ENCODE measurements at regions not wholly inside any gene's neighbourhood (a gene's known extent, or its start where the extent isn't known, plus 50 kb on each side); places are given as distances from the start of the nearest gene placed in this dataset.

- Histone ChIP-seq H3K27me3 (no peaks in the 10 kb centered on the region), H3K9me3 (peaks cover 0 to 6% (median 0%) of the 10 kb centered on the region in 12 donors), H3K4me1 (peaks cover 0 to 10% (median under 1%) of the 10 kb centered on the region in 12 donors), H3K36me3 (no peaks in the 10 kb centered on the region), H3K27ac (no peak overlapping the region), H3K4me3 (no peak overlapping the region)
- ATAC-seq (peak in 3 of 4 donors; percentile 37 to 53 (median 41)), DNase-seq (peak in 1 of 5 donors; percentile 18)
- WGBS, 4 donors = 73 to 81% (median 80%) methylated on average over 6 of the region's 6 CpGs
- intact Hi-C loops (cut with DNase I) = loop anchor here in 3 of 10 donors (10.0 kb wide), 2 partner anchors 438 to 622 kb away; partner anchors contain the start of gene CITED2 (in 2 of the 3)
- TF ChIP-seq CTCF (IDR thresholded peaks at IDR 0.05) = peak in 1 of 12 donors; percentile 8
- no peak for TF ChIP-seq POLR2A (IDR thresholded peaks at IDR 0.05)
These were observed 621.9 kb upstream of the CITED2 start for GRCh38 chr6:139996253-139996834.

DNA sequence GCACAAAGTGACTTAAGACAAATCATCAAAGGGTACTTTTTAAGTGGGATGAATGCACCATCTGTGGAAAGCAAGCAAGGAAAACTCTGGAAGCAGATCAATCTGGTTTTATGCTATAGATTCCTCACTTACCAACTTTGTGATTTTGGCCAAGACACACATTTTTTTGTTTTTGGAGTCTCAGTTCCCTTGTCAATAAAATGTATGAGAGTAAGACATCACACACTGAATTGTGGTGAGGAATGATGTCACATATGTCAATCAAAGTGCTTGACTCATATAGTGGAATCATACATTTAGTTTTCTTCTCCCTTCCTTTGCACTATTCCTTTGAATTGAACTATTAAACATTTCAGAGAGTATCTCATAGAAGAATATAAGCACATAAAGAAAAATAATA is 620.5 kb upstream of the CITED2 start:
- no peaks in the 10 kb centered on the region for H3K36me3 ChIP-seq
- no peak for TF ChIP-seq CTCF (IDR thresholded peaks at IDR 0.05)
- no peak for TF ChIP-seq POLR2A (IDR thresholded peaks at IDR 0.05)
- no peaks in the 10 kb centered on the region for H3K27me3 ChIP-seq
- H3K27ac ChIP-seq = no peak overlapping the region
- intact Hi-C loops (cut with DNase I) = loop anchor here in 3 of 10 donors (10.0 kb wide), 2 partner anchors 440 to 620 kb away; partner anchors contain the start of gene CITED2 (in 2 of the 3)
- H3K9me3 ChIP-seq = peaks cover 0 to 6% (median 0%) of the 10 kb centered on the region in 12 donors
- DNase-seq = no peak
- H3K4me1 ChIP-seq = peaks cover 0 to 16% (median 4%) of the 10 kb centered on the region in 12 donors
- ATAC-seq = no peak
- H3K4me3 ChIP-seq = no peak overlapping the region

DNA sequence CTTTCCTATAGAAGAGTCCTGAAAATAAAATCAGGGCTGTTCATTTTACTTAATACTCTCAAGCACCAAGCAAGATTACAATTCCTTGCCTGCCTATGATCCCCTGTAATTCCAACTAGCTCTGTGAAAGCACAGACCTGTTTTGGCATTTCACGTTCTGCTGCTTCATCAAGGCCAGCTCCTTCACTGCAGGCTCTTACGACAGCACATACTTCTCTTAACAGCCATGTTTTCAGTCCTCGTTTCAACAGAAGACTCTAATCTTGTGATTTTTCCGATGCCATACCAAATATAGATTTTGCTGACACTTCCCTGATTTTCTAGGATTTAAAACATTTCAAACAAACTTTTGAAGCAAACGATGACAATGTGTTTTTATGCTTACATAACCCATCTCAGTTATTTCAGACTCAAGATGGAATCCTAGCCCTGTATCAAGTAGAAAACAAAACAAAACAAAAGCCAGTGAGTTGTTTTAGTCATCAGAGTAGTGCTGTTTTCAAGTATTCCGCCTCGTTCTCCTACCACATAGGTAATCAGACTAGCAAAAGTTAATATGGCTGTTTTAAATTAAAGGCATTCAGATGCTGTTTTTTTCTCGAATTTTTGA is 616.5 kb upstream of the CITED2 start:
- Histone ChIP-seq H3K4me3 (no peak overlapping the region), H3K4me1 (peaks cover 0 to 16% (median 5%) of the 10 kb centered on the region in 12 donors), H3K27ac (peak overlapping the region in 8 of 12 donors; percentile 5 to 68 (median 36)), H3K27me3 (no peaks in the 10 kb centered on the region), H3K36me3 (no peaks in the 10 kb centered on the region), H3K9me3 (peaks cover 0 to 6% (median 0%) of the 10 kb centered on the region in 12 donors)
- intact Hi-C loops (cut with DNase I) = loop anchor here in 3 of 10 donors (10.0 kb wide), 2 partner anchors 444 to 616 kb away; partner anchors contain the start of gene CITED2 (in 2 of the 3)
- 46 to 52% (median 49%) methylated on average over 8 of the region's 8 CpGs for WGBS, 4 donors
- TF ChIP-seq CTCF (IDR thresholded peaks at IDR 0.05) (no peak), POLR2A (IDR thresholded peaks at IDR 0.05) (no peak)
- peak in 1 of 5 donors; percentile 25 for DNase-seq
- peak; percentile 55 to 75 (median 64) for ATAC-seq

- H3K4me1 ChIP-seq = peaks cover 0 to 16% (median 5%) of the 10 kb centered on the region in 12 donors
- TF ChIP-seq POLR2A (IDR thresholded peaks at IDR 0.05) (no peak), CTCF (IDR thresholded peaks at IDR 0.05) (no peak)
- peaks cover 0 to 6% (median 0%) of the 10 kb centered on the region in 12 donors for H3K9me3 ChIP-seq
- intact Hi-C loops (cut with DNase I) = loop anchor here in 3 of 10 donors (10.0 kb wide), 2 partner anchors 445 to 615 kb away; partner anchors contain the start of gene CITED2 (in 2 of the 3)
- ATAC-seq (peak in 1 of 4 donors; percentile 51), DNase-seq (no peak)
- WGBS, 4 donors = 56 to 68% (median 60%) methylated on average over 4 of the region's 4 CpGs
- H3K27ac ChIP-seq = peak overlapping the region in 7 of 12 donors; percentile 5 to 68 (median 36)
- H3K36me3 ChIP-seq = no peaks in the 10 kb centered on the region
- H3K27me3 ChIP-seq = no peaks in the 10 kb centered on the region
- no peak overlapping the region for H3K4me3 ChIP-seq
These were observed 615.7 kb upstream of the CITED2 start for GRCh38 chr6:139990026-139990686.

All from heart left ventricle (tissue), 16 donors.